ENCODE measurements at regions not wholly inside any gene's neighbourhood (a gene's known extent, or its start where the extent isn't known, plus 50 kb on each side); places are given as distances from the start of the nearest gene placed in this dataset.

- H3K79me2 ChIP-seq (replicated peaks; ENCODE audit: insufficient read depth) = no peaks in the 10 kb centered on the region
- TF ChIP-seq CTCF (conservative IDR thresholded peaks at IDR 0.05; ENCODE audit: low read depth in 2 of 2) (no peak), NANOG (IDR thresholded peaks at IDR 0.05; ENCODE audit: borderline replicate concordance) (no peak), ZNF114 (CRISPR knock-in tag; IDR thresholded peaks at IDR 0.05) (no peak), EZH2phosphoT487 (IDR thresholded peaks at IDR 0.05; ENCODE audit: unreplicated experiment) (no peak), POLR2AphosphoS5 (IDR thresholded peaks at IDR 0.05; ENCODE audit: low read depth) (no peak), EZH2 (IDR thresholded peaks at IDR 0.05; ENCODE audit: low read depth, unreplicated experiment) (no peak), JUNB (IDR thresholded peaks at IDR 0.05; ENCODE audit: unreplicated experiment) (no peak), CREB1 (CRISPR knock-in tag; IDR thresholded peaks at IDR 0.05; ENCODE audit: low read depth) (no peak), STAT1 (IDR thresholded peaks at IDR 0.05; ENCODE audit: unreplicated experiment) (no peak), ZNF331 (CRISPR knock-in tag; IDR thresholded peaks at IDR 0.05; ENCODE audit: low read depth) (no peak)
- TF ChIP-seq, protein P1, sequence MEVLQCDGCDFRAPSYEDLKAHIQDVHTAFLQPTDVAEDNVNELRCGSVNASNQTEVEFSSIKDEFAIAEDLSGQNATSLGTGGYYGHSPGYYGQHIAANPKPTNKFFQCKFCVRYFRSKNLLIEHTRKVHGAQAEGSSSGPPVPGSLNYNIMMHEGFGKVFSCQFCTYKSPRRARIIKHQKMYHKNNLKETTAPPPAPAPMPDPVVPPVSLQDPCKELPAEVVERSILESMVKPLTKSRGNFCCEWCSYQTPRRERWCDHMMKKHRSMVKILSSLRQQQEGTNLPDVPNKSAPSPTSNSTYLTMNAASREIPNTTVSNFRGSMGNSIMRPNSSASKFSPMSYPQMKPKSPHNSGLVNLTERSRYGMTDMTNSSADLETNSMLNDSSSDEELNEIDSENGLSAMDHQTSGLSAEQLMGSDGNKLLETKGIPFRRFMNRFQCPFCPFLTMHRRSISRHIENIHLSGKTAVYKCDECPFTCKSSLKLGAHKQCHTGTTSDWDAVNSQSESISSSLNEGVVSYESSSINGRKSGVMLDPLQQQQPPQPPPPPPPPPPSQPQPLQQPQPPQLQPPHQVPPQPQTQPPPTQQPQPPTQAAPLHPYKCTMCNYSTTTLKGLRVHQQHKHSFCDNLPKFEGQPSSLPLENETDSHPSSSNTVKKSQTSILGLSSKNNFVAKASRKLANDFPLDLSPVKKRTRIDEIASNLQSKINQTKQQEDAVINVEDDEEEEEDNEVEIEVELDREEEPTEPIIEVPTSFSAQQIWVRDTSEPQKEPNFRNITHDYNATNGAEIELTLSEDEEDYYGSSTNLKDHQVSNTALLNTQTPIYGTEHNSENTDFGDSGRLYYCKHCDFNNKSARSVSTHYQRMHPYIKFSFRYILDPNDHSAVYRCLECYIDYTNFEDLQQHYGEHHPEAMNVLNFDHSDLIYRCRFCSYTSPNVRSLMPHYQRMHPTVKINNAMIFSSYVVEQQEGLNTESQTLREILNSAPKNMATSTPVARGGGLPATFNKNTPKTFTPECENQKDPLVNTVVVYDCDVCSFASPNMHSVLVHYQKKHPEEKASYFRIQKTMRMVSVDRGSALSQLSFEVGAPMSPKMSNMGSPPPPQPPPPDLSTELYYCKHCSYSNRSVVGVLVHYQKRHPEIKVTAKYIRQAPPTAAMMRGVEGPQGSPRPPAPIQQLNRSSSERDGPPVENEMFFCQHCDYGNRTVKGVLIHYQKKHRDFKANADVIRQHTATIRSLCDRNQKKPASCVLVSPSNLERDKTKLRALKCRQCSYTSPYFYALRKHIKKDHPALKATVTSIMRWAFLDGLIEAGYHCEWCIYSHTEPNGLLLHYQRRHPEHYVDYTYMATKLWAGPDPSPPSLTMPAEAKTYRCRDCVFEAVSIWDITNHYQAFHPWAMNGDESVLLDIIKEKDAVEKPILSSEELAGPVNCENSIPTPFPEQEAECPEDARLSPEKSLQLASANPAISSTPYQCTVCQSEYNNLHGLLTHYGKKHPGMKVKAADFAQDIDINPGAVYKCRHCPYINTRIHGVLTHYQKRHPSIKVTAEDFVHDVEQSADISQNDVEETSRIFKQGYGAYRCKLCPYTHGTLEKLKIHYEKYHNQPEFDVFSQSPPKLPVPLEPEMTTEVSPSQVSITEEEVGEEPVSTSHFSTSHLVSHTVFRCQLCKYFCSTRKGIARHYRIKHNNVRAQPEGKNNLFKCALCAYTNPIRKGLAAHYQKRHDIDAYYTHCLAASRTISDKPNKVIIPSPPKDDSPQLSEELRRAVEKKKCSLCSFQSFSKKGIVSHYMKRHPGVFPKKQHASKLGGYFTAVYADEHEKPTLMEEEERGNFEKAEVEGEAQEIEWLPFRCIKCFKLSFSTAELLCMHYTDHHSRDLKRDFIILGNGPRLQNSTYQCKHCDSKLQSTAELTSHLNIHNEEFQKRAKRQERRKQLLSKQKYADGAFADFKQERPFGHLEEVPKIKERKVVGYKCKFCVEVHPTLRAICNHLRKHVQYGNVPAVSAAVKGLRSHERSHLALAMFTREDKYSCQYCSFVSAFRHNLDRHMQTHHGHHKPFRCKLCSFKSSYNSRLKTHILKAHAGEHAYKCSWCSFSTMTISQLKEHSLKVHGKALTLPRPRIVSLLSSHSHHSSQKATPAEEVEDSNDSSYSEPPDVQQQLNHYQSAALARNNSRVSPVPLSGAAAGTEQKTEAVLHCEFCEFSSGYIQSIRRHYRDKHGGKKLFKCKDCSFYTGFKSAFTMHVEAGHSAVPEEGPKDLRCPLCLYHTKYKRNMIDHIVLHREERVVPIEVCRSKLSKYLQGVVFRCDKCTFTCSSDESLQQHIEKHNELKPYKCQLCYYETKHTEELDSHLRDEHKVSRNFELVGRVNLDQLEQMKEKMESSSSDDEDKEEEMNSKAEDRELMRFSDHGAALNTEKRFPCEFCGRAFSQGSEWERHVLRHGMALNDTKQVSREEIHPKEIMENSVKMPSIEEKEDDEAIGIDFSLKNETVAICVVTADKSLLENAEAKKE (CRISPR knock-in tag; IDR thresholded peaks at IDR 0.05) = no peak
- TF ChIP-seq, protein P2, sequence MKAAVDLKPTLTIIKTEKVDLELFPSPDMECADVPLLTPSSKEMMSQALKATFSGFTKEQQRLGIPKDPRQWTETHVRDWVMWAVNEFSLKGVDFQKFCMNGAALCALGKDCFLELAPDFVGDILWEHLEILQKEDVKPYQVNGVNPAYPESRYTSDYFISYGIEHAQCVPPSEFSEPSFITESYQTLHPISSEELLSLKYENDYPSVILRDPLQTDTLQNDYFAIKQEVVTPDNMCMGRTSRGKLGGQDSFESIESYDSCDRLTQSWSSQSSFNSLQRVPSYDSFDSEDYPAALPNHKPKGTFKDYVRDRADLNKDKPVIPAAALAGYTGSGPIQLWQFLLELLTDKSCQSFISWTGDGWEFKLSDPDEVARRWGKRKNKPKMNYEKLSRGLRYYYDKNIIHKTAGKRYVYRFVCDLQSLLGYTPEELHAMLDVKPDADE (IDR thresholded peaks at IDR 0.05) = no peak
- TF ChIP-seq, protein P3, sequence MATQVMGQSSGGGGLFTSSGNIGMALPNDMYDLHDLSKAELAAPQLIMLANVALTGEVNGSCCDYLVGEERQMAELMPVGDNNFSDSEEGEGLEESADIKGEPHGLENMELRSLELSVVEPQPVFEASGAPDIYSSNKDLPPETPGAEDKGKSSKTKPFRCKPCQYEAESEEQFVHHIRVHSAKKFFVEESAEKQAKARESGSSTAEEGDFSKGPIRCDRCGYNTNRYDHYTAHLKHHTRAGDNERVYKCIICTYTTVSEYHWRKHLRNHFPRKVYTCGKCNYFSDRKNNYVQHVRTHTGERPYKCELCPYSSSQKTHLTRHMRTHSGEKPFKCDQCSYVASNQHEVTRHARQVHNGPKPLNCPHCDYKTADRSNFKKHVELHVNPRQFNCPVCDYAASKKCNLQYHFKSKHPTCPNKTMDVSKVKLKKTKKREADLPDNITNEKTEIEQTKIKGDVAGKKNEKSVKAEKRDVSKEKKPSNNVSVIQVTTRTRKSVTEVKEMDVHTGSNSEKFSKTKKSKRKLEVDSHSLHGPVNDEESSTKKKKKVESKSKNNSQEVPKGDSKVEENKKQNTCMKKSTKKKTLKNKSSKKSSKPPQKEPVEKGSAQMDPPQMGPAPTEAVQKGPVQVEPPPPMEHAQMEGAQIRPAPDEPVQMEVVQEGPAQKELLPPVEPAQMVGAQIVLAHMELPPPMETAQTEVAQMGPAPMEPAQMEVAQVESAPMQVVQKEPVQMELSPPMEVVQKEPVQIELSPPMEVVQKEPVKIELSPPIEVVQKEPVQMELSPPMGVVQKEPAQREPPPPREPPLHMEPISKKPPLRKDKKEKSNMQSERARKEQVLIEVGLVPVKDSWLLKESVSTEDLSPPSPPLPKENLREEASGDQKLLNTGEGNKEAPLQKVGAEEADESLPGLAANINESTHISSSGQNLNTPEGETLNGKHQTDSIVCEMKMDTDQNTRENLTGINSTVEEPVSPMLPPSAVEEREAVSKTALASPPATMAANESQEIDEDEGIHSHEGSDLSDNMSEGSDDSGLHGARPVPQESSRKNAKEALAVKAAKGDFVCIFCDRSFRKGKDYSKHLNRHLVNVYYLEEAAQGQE (IDR thresholded peaks at IDR 0.05; ENCODE audit: unreplicated experiment) = no peak
- H3K27me3 Mint-ChIP-seq (ENCODE audit: insufficient read depth, low read depth, poor library complexity) = peaks cover 11% of the 10 kb centered on the region
- peaks cover 6% of the 10 kb centered on the region for H3K4me1 Mint-ChIP-seq
- no peaks in the 10 kb centered on the region for H3F3A ChIP-seq (replicated peaks; ENCODE audit: low read depth)
- no peaks in the 10 kb centered on the region for H3K27me3 ChIP-seq (ENCODE audit: insufficient read depth)
- H3K27ac ChIP-seq (ENCODE audit: low read depth) = no peak overlapping the region
- H2AFZ ChIP-seq = peak overlapping the region; percentile 63; the same call in 1 of the 2 replicates
- DNase-seq (ENCODE audit: low spot score) (no peak), ATAC-seq (peak; percentile 69)
- H3K9me2 ChIP-seq (ENCODE audit: insufficient read depth) = no peaks in the 10 kb centered on the region
- no peaks in the 10 kb centered on the region for H4K20me1 ChIP-seq (replicated peaks; ENCODE audit: insufficient read depth)
- H3K4me3 Mint-ChIP-seq = no peak overlapping the region
- no peaks in the 10 kb centered on the region; the same call in 2 of the 3 replicates for H3K36me3 Mint-ChIP-seq (ENCODE audit: low read depth)
- no peaks in the 10 kb centered on the region for H3K36me3 ChIP-seq (ENCODE audit: insufficient read depth)
- no peak overlapping the region for H3K4me2 ChIP-seq
- H3K4me1 ChIP-seq (ENCODE audit: insufficient read depth) = no peaks in the 10 kb centered on the region
- no peaks in the 10 kb centered on the region for H3K9me3 Mint-ChIP-seq
- no peak overlapping the region for H3K4me3 ChIP-seq
- H3K27ac Mint-ChIP-seq = no peak overlapping the region
These were observed 51.9 kb upstream of the TSPAN11 start for GRCh38 chr12:30874455-30875321.
